CD4-positive, alpha-beta T cell (primary cell): ENCODE measurements at regions not wholly inside any gene's neighbourhood (a gene's known extent, or its start where the extent isn't known, plus 50 kb on each side); places are given as distances from the start of the nearest gene placed in this dataset.

Experiments
- ATAC-seq: fragments of 200-7000 bp; cut with Tn5 transposase; one replicate; pipeline ENCODE4 v1.10.0; 2022; ENCODE audit warnings: mild to moderate bottlenecking; ENCODE audit not compliant: poor library complexity
- CTCF ChIA-PET: fragments of 350-600 bp; sonication (Branson Sonifier 250); formaldehyde crosslinking; loops from one replicate; lab custom pipeline; 2021; ENCODE audit warnings: antibody characterized with exemption, inconsistent platforms; lab: Charles Lee
- POLR2A ChIA-PET: fragments of 350-600 bp; sonication (Branson Sonifier 250); formaldehyde crosslinking; loops from one replicate; lab custom pipeline; 2021; ENCODE audit warnings: antibody characterized with exemption, inconsistent platforms; lab: Charles Lee
- DNase-seq, 14 experiments: peaks; one replicate each; pipeline ENCODE4 v3.0.0-alpha.2; 2013 to 2020; ENCODE audit warnings: mixed read lengths in 2 of 14
- H3K27ac ChIP-seq, 2 donors: one replicate each; pipeline versions ENCODE4 v1.5.1 to v1.7.0; 2013; ENCODE audit warnings: low read length in 2 of 2, low read depth in 1 of 2, mild to moderate bottlenecking in 1 of 2
- H3K27me3 ChIP-seq, 2 experiments: 1 replicate in 1 of 2; 2 replicates in 1 of 2; pipeline versions ENCODE4 v1.6.1 to v1.7.0; 2013; ENCODE audit warnings: low read length in 2 of 2, control low read depth in 1 of 2, mild to moderate bottlenecking in 1 of 2, moderate library complexity in 1 of 2; ENCODE audit not compliant: insufficient read depth in 2 of 2, control insufficient read depth in 1 of 2
- H3K36me3 ChIP-seq: one replicate; pipeline ENCODE4 v1.6.1; 2013; ENCODE audit warnings: low read length, control low read depth; ENCODE audit not compliant: insufficient read depth
- H3K4me1 ChIP-seq: one replicate; pipeline ENCODE4 v1.6.1; 2013; ENCODE audit warnings: low read length, control low read depth; ENCODE audit not compliant: insufficient read depth
- H3K4me3 ChIP-seq: one replicate; pipeline ENCODE4 v1.5.1; 2013; ENCODE audit warnings: mild to moderate bottlenecking, low read length, moderate library complexity
- H3K9me3 ChIP-seq, 2 experiments: 1 replicate in 1 of 2; 2 replicates in 1 of 2; pipeline versions ENCODE4 v1.6.1 to v1.7.0; 2013; ENCODE audit warnings: low read length in 2 of 2, mild to moderate bottlenecking in 2 of 2, control low read depth in 1 of 2, moderate library complexity in 1 of 2; ENCODE audit not compliant: control insufficient read depth in 1 of 2, insufficient read depth in 1 of 2
- H3K27ac Mint-ChIP-seq: one replicate; pipeline ENCODE4 v1.8.0; 2020; ENCODE audit warnings: mixed read lengths
- H3K27me3 Mint-ChIP-seq: one replicate; pipeline ENCODE4 v1.8.0; 2021; ENCODE audit warnings: mixed read lengths
- H3K36me3 Mint-ChIP-seq: one replicate; pipeline ENCODE4 v1.8.0; 2021; ENCODE audit warnings: low read depth, mixed read lengths
- H3K4me1 Mint-ChIP-seq: one replicate; pipeline ENCODE4 v1.8.0; 2021; ENCODE audit warnings: low read depth, mixed read lengths
- H3K4me3 Mint-ChIP-seq: one replicate; pipeline ENCODE4 v1.8.0; 2020; ENCODE audit warnings: mild to moderate bottlenecking, mixed read lengths
- H3K9me3 Mint-ChIP-seq: one replicate; pipeline ENCODE4 v1.8.0; 2020; ENCODE audit warnings: mixed read lengths
- CTCF ChIP-seq: fragments of 200-600 bp; IDR thresholded peaks from one replicate; pipeline ENCODE4 v1.8.0; 2022; ENCODE audit warnings: antibody characterized with exemption, mild to moderate bottlenecking
- intact Hi-C, 2 experiments: fragments of 100-400 bp; cut with DNase I in 1 of 2; cut with micrococcal nuclease in 1 of 2; formaldehyde crosslinking; loops; one replicate each; pipeline versions ENCODE4 v1.15.1 to v1.9.0; 2023 to 2025; cut with DNase I, micrococcal nuclease

GRCh38 chr10:29732918-29733317 is 98.1 kb upstream of the SVIL start:
- Mint-ChIP-seq H3K27ac (peak overlapping the region; percentile 44), H3K27me3 (no peaks in the 10 kb centered on the region), H3K4me1 (peaks cover 66% of the 10 kb centered on the region), H3K36me3 (peaks cover 28% of the 10 kb centered on the region), H3K9me3 (no peaks in the 10 kb centered on the region), H3K4me3 (peak overlapping the region; percentile 91)
- H3K27ac ChIP-seq = no peak overlapping the region
- intact Hi-C loops = loop anchor here in 1 of 2 experiments (10.0 kb wide), 2 partner anchors 218 to 1198 kb away; partner anchors contain the start of gene WAC
- CTCF ChIA-PET = no interaction called here
- POLR2A ChIA-PET = interaction anchor here (1.0 to 4.0 kb wide), 3 partner anchors 9 to 51 kb away, joined by 4 to 32 read pairs (median 4); no protein-coding TSS in a partner anchor
- no peaks in the 10 kb centered on the region for H3K9me3 ChIP-seq
- H3K36me3 ChIP-seq = no peaks in the 10 kb centered on the region
- no peaks in the 10 kb centered on the region for H3K27me3 ChIP-seq
- DNase-seq = no peak
- no peak for ATAC-seq
- H3K4me3 ChIP-seq = no peak overlapping the region
- no peak for TF ChIP-seq CTCF
- H3K4me1 ChIP-seq = peaks cover 41% of the 10 kb centered on the region

DNA sequence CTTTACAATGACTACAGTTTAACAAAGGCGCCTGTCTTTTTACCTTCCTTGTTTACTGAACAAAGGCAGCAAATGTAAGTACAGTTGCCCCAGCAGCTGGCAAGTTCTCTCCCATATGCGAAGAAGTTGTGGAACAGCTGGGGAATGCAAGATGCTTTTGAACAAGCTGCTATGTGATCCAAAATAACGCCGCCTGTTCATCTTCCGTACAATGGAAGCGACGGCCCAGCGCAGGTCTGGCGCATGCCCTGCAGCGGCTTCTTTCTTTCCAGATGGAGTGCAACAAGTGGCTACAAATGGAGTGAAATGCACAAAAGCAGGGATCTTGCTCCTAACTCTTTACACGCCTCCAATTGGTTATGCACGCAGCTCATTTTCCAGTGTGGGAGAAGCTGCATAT is 97.0 kb upstream of the SVIL start:
- ChIA-PET POLR2A (no interaction called here), CTCF (no interaction called here)
- no peak for TF ChIP-seq CTCF
- Mint-ChIP-seq H3K36me3 (peaks cover 31% of the 10 kb centered on the region), H3K27me3 (no peaks in the 10 kb centered on the region), H3K27ac (no peak overlapping the region), H3K4me3 (no peak overlapping the region), H3K4me1 (peaks cover 78% of the 10 kb centered on the region), H3K9me3 (no peaks in the 10 kb centered on the region)
- peaks cover 36% of the 10 kb centered on the region for H3K4me1 ChIP-seq
- ATAC-seq (no peak), DNase-seq (no peak)
- intact Hi-C loops = loop anchor here in 1 of 2 experiments (10.0 kb wide), 2 partner anchors 217 to 1197 kb away; partner anchors contain the start of gene WAC
- no peaks in the 10 kb centered on the region for H3K27me3 ChIP-seq
- no peaks in the 10 kb centered on the region for H3K36me3 ChIP-seq
- no peaks in the 10 kb centered on the region for H3K9me3 ChIP-seq
- no peak overlapping the region for H3K4me3 ChIP-seq
- H3K27ac ChIP-seq = no peak overlapping the region

GRCh38 chr10:29730969-29731368 is 96.2 kb upstream of the SVIL start:
- TF ChIP-seq CTCF = no peak
- ATAC-seq (no peak), DNase-seq (no peak)
- H3K4me3 Mint-ChIP-seq = no peak overlapping the region
- POLR2A ChIA-PET = no interaction called here
- peaks cover 33% of the 10 kb centered on the region for H3K36me3 Mint-ChIP-seq
- Histone ChIP-seq H3K27me3 (no peaks in the 10 kb centered on the region), H3K36me3 (no peaks in the 10 kb centered on the region), H3K9me3 (no peaks in the 10 kb centered on the region), H3K4me1 (peaks cover 33% of the 10 kb centered on the region), H3K27ac (no peak overlapping the region), H3K4me3 (no peak overlapping the region)
- H3K9me3 Mint-ChIP-seq = no peaks in the 10 kb centered on the region
- no peaks in the 10 kb centered on the region for H3K27me3 Mint-ChIP-seq
- CTCF ChIA-PET = interaction anchor here (0.8 kb wide), 1 partner anchor 49 kb away, joined by 3 read pairs; no protein-coding TSS in a partner anchor
- peaks cover 83% of the 10 kb centered on the region for H3K4me1 Mint-ChIP-seq
- intact Hi-C loops = loop anchor here in 1 of 2 experiments (10.0 kb wide), 2 partner anchors 216 to 1196 kb away; partner anchors contain the start of gene WAC
- peak overlapping the region; percentile 9 for H3K27ac Mint-ChIP-seq
